HEK293T (cell line): ENCODE measurements at regions not wholly inside any gene's neighbourhood (a gene's known extent, or its start where the extent isn't known, plus 50 kb on each side); places are given as distances from the start of the nearest gene placed in this dataset.

ENCODE experiments used
- CTCF ChIA-PET: fragments of 350-600 bp; formaldehyde crosslinking; extraction: SDS; loops from one replicate; lab custom pipeline; 2021; ENCODE audit warnings: antibody characterized with exemption, inconsistent platforms; lab: Yijun Ruan, JAX
- POLR2A ChIA-PET: fragments of 350-600 bp; formaldehyde crosslinking; extraction: SDS; loops from one replicate; lab custom pipeline; 2020; ENCODE audit warnings: antibody characterized with exemption, inconsistent platforms; lab: Yijun Ruan, JAX
- DNase-seq: peaks from one replicate; pipeline ENCODE4 v3.0.0; 2012; ENCODE audit warnings: mixed read lengths; ENCODE audit errors: extremely low spot score
- ARNT ChIP-seq: fragments of 450-650 bp; IDR thresholded peaks from 2 replicates; pipeline ENCODE4 v1.6.1; 2017; ENCODE audit warnings: mild to moderate bottlenecking
- BHLHE40 ChIP-seq: fragments of 450-650 bp; IDR thresholded peaks from 2 replicates; pipeline ENCODE4 v1.6.1; 2016; ENCODE audit warnings: mild to moderate bottlenecking, moderate library complexity, borderline replicate concordance
- CTBP1 ChIP-seq: fragments of 450-650 bp; IDR thresholded peaks from 2 replicates; pipeline ENCODE4 v1.6.1; 2016; ENCODE audit warnings: borderline replicate concordance
- ELF4 ChIP-seq: fragments of 450-650 bp; IDR thresholded peaks from 2 replicates; pipeline ENCODE4 v1.6.1; 2017; ENCODE audit warnings: antibody characterized with exemption
- FOXA1 ChIP-seq: fragments of 450-650 bp; IDR thresholded peaks from 2 replicates; pipeline ENCODE4 v1.6.1; 2016; ENCODE audit warnings: mild to moderate bottlenecking
- FOXK2 ChIP-seq: fragments of 450-650 bp; IDR thresholded peaks from 2 replicates; pipeline ENCODE4 v1.6.1; 2016; ENCODE audit warnings: mild to moderate bottlenecking
- FOXM1 ChIP-seq: fragments of 450-650 bp; IDR thresholded peaks from 2 replicates; pipeline ENCODE4 v1.6.1; 2017; ENCODE audit warnings: mild to moderate bottlenecking, borderline replicate concordance
- HDGF ChIP-seq: fragments of 450-650 bp; IDR thresholded peaks from 2 replicates; pipeline ENCODE4 v1.6.1; 2017; ENCODE audit warnings: antibody characterized with exemption, borderline replicate concordance
- L3MBTL2 ChIP-seq: fragments of 450-650 bp; conservative IDR thresholded peaks from 2 replicates; pipeline ENCODE4 v1.6.1; 2016; ENCODE audit warnings: mild to moderate bottlenecking
- LEF1 ChIP-seq: fragments of 450-650 bp; IDR thresholded peaks from 2 replicates; pipeline ENCODE4 v1.6.1; 2017; ENCODE audit warnings: mild to moderate bottlenecking, borderline replicate concordance
- NFRKB ChIP-seq: fragments of 450-650 bp; IDR thresholded peaks from 2 replicates; pipeline ENCODE4 v1.6.1; 2016; ENCODE audit warnings: mild to moderate bottlenecking, moderate library complexity
- PKNOX1 ChIP-seq: fragments of 450-650 bp; IDR thresholded peaks from 2 replicates; pipeline ENCODE4 v1.6.1; 2016
- SP1 ChIP-seq: fragments of 450-650 bp; IDR thresholded peaks from 2 replicates; pipeline ENCODE4 v1.6.1; 2017
- SUZ12 ChIP-seq: fragments of 450-650 bp; IDR thresholded peaks from 2 replicates; pipeline ENCODE4 v1.6.1; 2016; ENCODE audit warnings: mild to moderate bottlenecking
- TARDBP ChIP-seq: fragments of 450-650 bp; IDR thresholded peaks from 2 replicates; pipeline ENCODE4 v1.6.1; 2016
- ZNF384 ChIP-seq: fragments of 450-650 bp; IDR thresholded peaks from 2 replicates; pipeline ENCODE4 v1.6.1; 2016

- no peak for DNase-seq
- ChIA-PET CTCF (no interaction called here), POLR2A (no interaction called here)
- no peak for TF ChIP-seq FOXM1
- TF ChIP-seq LEF1 = no peak
- no peak for TF ChIP-seq ELF4
- TF ChIP-seq FOXA1 = no peak
- TF ChIP-seq BHLHE40 = no peak
- TF ChIP-seq TARDBP = no peak
- TF ChIP-seq NFRKB = no peak
- TF ChIP-seq FOXK2 = no peak
- TF ChIP-seq ARNT = no peak
- TF ChIP-seq CTBP1 = no peak
- no peak for TF ChIP-seq SUZ12
These were observed 191.4 kb upstream of the VRK2 start for GRCh38 chr2:57855212-57855611.

DNA sequence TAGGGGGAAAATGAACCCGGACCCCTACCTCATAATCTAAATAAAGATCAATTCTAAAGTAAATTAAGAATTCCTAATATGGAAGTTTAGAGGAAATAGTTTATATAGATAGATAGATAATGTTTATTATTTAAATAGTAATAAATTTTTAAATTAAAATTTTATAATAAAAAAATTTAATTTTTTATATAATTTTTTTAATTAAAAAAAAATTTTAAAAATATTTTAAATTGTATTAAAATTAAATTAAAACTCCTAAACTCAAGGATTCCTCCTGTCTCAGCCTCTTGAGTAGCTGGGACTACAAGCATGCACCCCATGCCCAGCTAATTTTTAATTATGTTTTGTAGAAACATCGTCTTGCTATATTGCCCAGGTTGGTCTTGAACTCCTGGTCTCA is 186.9 kb upstream of the VRK2 start:
- DNase-seq = no peak
- POLR2A ChIA-PET = no interaction called here

DNA sequence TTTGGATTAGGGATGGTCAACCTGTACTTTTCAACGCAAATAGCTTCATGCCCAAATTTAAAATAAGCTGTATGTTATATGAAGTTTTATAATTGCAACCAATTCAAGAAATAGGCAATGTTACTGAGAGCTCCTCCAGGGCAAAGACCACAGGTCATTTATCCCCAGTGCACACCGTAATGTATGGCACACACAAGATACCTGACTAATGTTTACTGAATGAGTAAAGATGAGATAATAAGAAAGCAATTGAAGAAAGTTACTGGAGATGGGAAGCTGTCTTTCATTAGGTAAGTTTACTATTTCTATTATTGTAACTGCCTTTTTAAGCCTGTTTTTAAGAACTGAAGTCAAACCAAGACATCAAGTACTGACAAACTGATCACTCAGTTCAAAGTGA is 184.5 kb upstream of the VRK2 start:
- no peak for DNase-seq
- ChIA-PET POLR2A (no interaction called here), CTCF (interaction anchor here (0.6 kb wide), 1 partner anchor 11 kb away, joined by 3 read pairs; no protein-coding TSS in a partner anchor)
- TF ChIP-seq BHLHE40 = no peak
- no peak for TF ChIP-seq L3MBTL2
- TF ChIP-seq FOXM1 = no peak
- TF ChIP-seq SUZ12 = no peak
- no peak for TF ChIP-seq ARNT
- TF ChIP-seq LEF1 = no peak
- no peak for TF ChIP-seq HDGF
- no peak for TF ChIP-seq PKNOX1
- TF ChIP-seq TARDBP = no peak
- no peak for TF ChIP-seq ELF4
- no peak for TF ChIP-seq CTBP1
- TF ChIP-seq SP1 = no peak
- no peak for TF ChIP-seq ZNF384
- no peak for TF ChIP-seq FOXK2
- no peak for TF ChIP-seq NFRKB
- TF ChIP-seq FOXA1 = no peak

More for the DNA sequence above, 186.9 kb upstream of the VRK2 start:
- CTCF ChIA-PET = no interaction called here
- no peak for TF ChIP-seq FOXM1
- TF ChIP-seq LEF1 = no peak
- TF ChIP-seq FOXK2 = no peak
- no peak for TF ChIP-seq SP1
- TF ChIP-seq TARDBP = no peak
- TF ChIP-seq FOXA1 = no peak
- TF ChIP-seq CTBP1 = no peak
- TF ChIP-seq HDGF = no peak
- no peak for TF ChIP-seq ARNT
- no peak for TF ChIP-seq L3MBTL2
- TF ChIP-seq NFRKB = no peak

DNA sequence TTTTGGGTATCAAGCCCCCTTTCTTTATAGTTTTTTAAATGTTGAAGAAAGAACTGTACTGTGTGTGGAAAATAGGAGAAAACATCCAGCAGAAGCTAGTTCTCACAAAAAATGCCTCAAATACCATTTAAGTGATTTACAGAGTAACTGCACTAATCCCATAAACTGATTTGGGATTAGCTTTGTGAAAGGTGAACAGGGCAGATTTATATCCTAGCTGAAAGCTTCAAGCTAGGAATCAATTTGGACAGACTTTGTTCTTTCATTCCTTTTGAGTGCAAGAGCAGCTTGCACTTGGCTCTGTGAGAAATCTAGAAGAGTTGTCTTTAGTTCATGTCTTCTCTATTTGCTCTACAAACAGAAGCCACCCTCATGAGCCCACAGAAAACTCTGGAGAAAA is 183.9 kb upstream of the VRK2 start:
- no peak for DNase-seq
- CTCF ChIA-PET = interaction anchor here (0.6 kb wide), 1 partner anchor 10 kb away, joined by 3 read pairs; no protein-coding TSS in a partner anchor
- POLR2A ChIA-PET = no interaction called here
- no peak for TF ChIP-seq SUZ12
- TF ChIP-seq ELF4 = no peak
- TF ChIP-seq L3MBTL2 = no peak
- no peak for TF ChIP-seq FOXA1
- TF ChIP-seq NFRKB = no peak
- TF ChIP-seq SP1 = no peak
- no peak for TF ChIP-seq FOXM1
- no peak for TF ChIP-seq HDGF
- no peak for TF ChIP-seq PKNOX1
- TF ChIP-seq BHLHE40 = no peak
- TF ChIP-seq FOXK2 = no peak
- no peak for TF ChIP-seq CTBP1

- ChIA-PET POLR2A (no interaction called here), CTCF (no interaction called here)
- no peak for DNase-seq
- TF ChIP-seq BHLHE40 (no peak), FOXK2 (no peak), LEF1 (no peak)
These were observed 181.7 kb upstream of the VRK2 start for GRCh38 chr2:57864926-57865325.

DNA sequence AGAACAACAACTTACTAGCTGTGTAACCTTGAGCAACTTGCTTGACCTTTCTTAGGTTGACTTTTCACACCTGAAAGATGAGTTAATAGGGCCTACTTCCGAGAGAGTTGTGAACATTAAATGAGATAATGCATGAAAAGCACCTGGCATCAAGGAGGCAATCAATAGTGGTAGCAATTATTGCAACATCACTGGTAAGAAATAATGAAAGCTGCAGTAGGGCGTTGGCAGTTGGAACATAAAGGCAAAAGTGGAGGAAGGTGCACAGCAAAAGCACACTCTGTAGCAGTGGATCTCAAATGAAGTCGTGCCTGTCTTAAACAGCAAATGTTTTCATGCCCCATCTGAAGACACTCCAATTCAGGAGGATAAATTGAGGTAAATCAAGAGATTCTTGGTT is 178.9 kb upstream of the VRK2 start:
- TF ChIP-seq ZNF384 = no peak
- TF ChIP-seq BHLHE40 = no peak
- TF ChIP-seq SUZ12 = no peak
- no peak for TF ChIP-seq SP1
- no peak for TF ChIP-seq LEF1
- no peak for TF ChIP-seq TARDBP
- no peak for TF ChIP-seq HDGF
- no peak for TF ChIP-seq PKNOX1
- TF ChIP-seq L3MBTL2 = no peak
- TF ChIP-seq FOXA1 = no peak
- TF ChIP-seq ARNT = no peak
- TF ChIP-seq FOXK2 = no peak
- TF ChIP-seq NFRKB = no peak
- no peak for TF ChIP-seq FOXM1
- TF ChIP-seq CTBP1 = no peak
- TF ChIP-seq ELF4 = no peak
- DNase-seq = no peak
- ChIA-PET CTCF (no interaction called here), POLR2A (no interaction called here)
